Lung (tissue), 11 donors: ENCODE measurements at regions not wholly inside any gene's neighbourhood (a gene's known extent, or its start where the extent isn't known, plus 50 kb on each side); places are given as distances from the start of the nearest gene placed in this dataset.

Experiments used
- ATAC-seq: fragments of 200-7000 bp; cut with Tn5 transposase; one replicate; pipeline ENCODE4 v1.9.1; 2020; ENCODE audit warnings: moderate number of reproducible peaks; ENCODE audit not compliant: insufficient read depth, low FRiP score
- DNase-seq, 3 donors: peaks; one replicate each; pipeline ENCODE4 v3.0.0-alpha.2; 2013 to 2017
- H3K27ac ChIP-seq, 2 donors: one replicate each; pipeline ENCODE4 v1.5.1; 2013; ENCODE audit warnings: mild to moderate bottlenecking in 2 of 2, moderate library complexity in 2 of 2, control low read depth in 1 of 2, inconsistent platforms in 1 of 2, low read depth in 1 of 2, low read length in 1 of 2
- H3K27me3 ChIP-seq, 3 donors: one replicate each; pipeline ENCODE4 v1.5.1; 2013; ENCODE audit warnings: low read length in 2 of 3; ENCODE audit not compliant: control insufficient read depth in 3 of 3, insufficient read depth in 3 of 3
- H3K36me3 ChIP-seq, 4 donors: one replicate each; pipeline ENCODE4 v1.5.1; 2013; ENCODE audit warnings: low read length in 4 of 4, mild to moderate bottlenecking in 1 of 4, moderate library complexity in 1 of 4; ENCODE audit not compliant: control insufficient read depth in 4 of 4, insufficient read depth in 4 of 4
- H3K4me1 ChIP-seq, 5 donors: one replicate each; pipeline ENCODE4 v1.5.1; 2013; ENCODE audit warnings: low read length in 5 of 5, mild to moderate bottlenecking in 2 of 5, moderate library complexity in 1 of 5; ENCODE audit not compliant: control insufficient read depth in 5 of 5, insufficient read depth in 5 of 5
- H3K4me3 ChIP-seq: one replicate; pipeline ENCODE4 v1.5.1; 2013; ENCODE audit warnings: mild to moderate bottlenecking, control low read depth, moderate library complexity
- H3K9ac ChIP-seq, 2 donors: one replicate each; pipeline ENCODE4 v1.5.1; 2013; ENCODE audit warnings: low read length in 2 of 2, control low read depth in 1 of 2; ENCODE audit not compliant: insufficient read depth in 1 of 2
- H3K9me3 ChIP-seq, 4 donors: one replicate each; pipeline ENCODE4 v1.5.1; 2013; ENCODE audit warnings: low read length in 3 of 4, mild to moderate bottlenecking in 1 of 4, moderate library complexity in 1 of 4; ENCODE audit not compliant: control insufficient read depth in 4 of 4, insufficient read depth in 3 of 4
- CTCF ChIP-seq: IDR thresholded peaks from 2 replicates; pipeline ENCODE4 v1.5.1; 2012; ENCODE audit warnings: mild to moderate bottlenecking; ENCODE audit errors: control extremely low read depth, extremely low read depth
- WGBS, 2 donors: extraction: QIAGEN DNeasy Blood & Tissue Kit; methylation state at CpG; one replicate each; pipeline ENCODE4 v1.1.7; 2013; 5-methylcytosine and 5-hydroxymethylcytosine counted together
- donor health status: control.
- donor health status: control.
- donor health status: Bipolar disorder and iron deficiency.
- donor health status: healthy.
- donor health status: DM: yes; HTN: yes; CAD: no.

DNA sequence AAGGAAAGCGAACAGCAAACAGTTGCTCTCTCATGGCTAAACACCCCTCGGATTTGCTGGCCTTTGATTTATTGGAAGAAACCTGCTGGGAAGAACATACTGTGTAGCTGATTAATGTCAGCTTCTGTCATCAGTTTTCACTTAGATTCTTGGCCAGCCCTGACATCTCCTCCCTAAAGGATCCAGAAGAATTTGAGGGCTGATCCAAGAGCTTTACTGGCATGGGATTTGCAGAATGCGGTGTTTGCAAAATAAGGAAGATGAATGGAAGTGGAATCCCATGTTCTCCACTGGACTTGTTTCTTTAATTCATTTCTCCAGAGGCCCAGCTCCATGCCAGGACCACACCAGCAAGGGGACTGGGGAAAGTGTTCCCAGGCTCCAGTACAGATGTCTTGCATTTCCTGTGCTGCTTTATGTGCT, 80.5 kb downstream of the RDH14 start:
- Histone ChIP-seq H3K9me3 (no peaks in the 10 kb centered on the region), H3K9ac (no peak overlapping the region), H3K4me1 (peaks cover 0 to 6% (median 2%) of the 10 kb centered on the region in 5 donors), H3K27me3 (no peaks in the 10 kb centered on the region), H3K36me3 (no peaks in the 10 kb centered on the region), H3K27ac (no peak overlapping the region), H3K4me3 (no peak overlapping the region)
- peak; percentile 15 for ATAC-seq
- WGBS, 2 donors: 65 to 77% methylated on average over 3 of the region's 3 CpGs
- no peak for TF ChIP-seq CTCF
- DNase-seq: peak in 2 of 3 donors; percentile 36 to 37

DNA sequence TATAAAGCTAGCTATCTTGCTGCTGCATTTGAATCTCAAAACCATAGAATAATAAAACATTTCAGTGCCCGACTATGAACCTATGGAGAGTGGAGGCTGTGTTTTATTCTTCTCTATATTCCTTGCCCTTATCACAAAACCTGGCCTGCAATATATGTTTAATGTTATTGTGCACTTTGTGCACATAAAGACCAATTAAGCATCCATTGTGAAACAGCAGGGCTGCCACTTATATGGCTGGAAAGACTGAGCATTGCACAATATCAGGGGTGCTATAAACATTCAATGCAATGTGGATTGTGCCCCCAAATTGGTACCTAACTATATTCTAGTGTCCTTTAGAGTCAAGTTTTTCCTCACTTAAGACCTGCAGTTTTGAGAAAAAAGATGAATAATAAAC, 83.2 kb downstream of the RDH14 start:
- Histone ChIP-seq H3K9me3 (no peaks in the 10 kb centered on the region), H3K4me3 (no peak overlapping the region), H3K4me1 (peaks cover 0 to 18% (median 6%) of the 10 kb centered on the region in 5 donors), H3K36me3 (no peaks in the 10 kb centered on the region), H3K27ac (no peak overlapping the region), H3K9ac (no peak overlapping the region), H3K27me3 (peaks cover 0 to 3% (median 0%) of the 10 kb centered on the region in 3 donors)
- DNase-seq (peak in 1 of 3 donors; percentile 33), ATAC-seq (no peak)
- TF ChIP-seq CTCF: no peak
- WGBS, 2 donors: 84 to 96% methylated on average over 1 of the region's 1 CpG

- ATAC-seq (no peak), DNase-seq (no peak)
- Histone ChIP-seq H3K27ac (no peak overlapping the region), H3K36me3 (no peaks in the 10 kb centered on the region), H3K27me3 (peaks cover 0 to 3% (median 0%) of the 10 kb centered on the region in 3 donors), H3K4me3 (no peak overlapping the region), H3K9me3 (no peaks in the 10 kb centered on the region), H3K9ac (no peak overlapping the region), H3K4me1 (peaks cover 0 to 18% (median 6%) of the 10 kb centered on the region in 5 donors)
- WGBS, 2 donors: 92 to 93% methylated on average over 3 of the region's 3 CpGs
- TF ChIP-seq CTCF: no peak
These were observed 84.0 kb downstream of the RDH14 start for GRCh38 chr2:18476484-18476883.

GRCh38 chr2:18475884-18476283, 84.6 kb downstream of the RDH14 start:
- WGBS, 2 donors: 75 to 93% methylated on average over 2 of the region's 2 CpGs
- ATAC-seq: no peak
- no peaks in the 10 kb centered on the region for H3K36me3 ChIP-seq
- peaks cover 0 to 3% (median 0%) of the 10 kb centered on the region in 3 donors for H3K27me3 ChIP-seq
- DNase-seq: no peak
- H3K4me3 ChIP-seq: no peak overlapping the region
- H3K9ac ChIP-seq: no peak overlapping the region
- H3K9me3 ChIP-seq: peaks cover 0 to 2% (median 0%) of the 10 kb centered on the region in 4 donors
- peaks cover 0 to 23% (median 11%) of the 10 kb centered on the region in 5 donors for H3K4me1 ChIP-seq
- no peak overlapping the region for H3K27ac ChIP-seq
- TF ChIP-seq CTCF: no peak
